ENCODE measurements at regions not wholly inside any gene's neighbourhood (a gene's known extent, or its start where the extent isn't known, plus 50 kb on each side); places are given as distances from the start of the nearest gene placed in this dataset.

DNA sequence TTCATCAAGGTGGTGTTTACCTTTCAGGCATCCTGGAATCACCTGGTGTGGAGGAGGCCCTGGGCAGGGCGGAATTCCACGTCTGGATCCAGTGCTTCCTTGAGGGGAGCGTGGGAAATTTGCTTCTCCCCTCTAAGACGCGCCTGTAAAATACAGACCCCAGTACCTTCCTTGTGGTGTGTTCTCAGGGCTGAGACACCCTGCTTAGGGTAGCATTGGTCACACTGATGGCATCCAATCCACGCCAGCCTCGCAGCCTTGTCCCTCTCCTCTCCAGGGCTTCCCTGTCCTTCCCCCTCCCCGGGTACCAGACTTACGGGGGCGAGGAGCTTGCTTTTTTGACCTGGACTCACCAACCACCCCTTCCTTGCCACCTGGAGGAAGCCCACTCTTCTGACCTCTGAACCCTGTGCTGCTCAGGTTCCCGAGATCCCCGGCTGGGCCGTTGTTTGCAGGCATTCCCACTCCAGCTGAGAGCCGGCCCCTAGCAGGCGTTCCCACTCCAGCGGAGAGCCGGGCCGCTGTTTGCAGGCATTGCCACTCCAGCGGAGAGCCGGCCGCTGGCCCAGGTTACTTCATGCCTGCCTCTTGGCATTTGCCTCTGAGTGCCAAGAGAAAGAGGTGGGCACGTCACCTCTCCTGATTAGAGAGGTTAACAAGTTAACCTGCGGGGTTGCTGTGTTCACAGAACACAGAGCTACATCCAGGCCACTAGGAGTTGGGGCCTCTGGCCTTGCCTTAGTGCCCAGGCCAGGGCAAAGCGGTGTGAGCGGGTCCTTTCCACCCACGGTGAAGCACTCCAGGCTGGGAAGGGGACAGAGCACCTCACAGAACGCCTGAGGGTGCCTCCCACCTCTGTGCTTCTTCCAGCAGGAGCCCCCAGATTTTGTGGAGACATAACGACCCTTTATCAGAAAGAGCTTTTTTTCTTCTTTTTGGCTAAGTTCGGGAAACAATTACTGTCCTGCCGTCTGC, 254.0 kb upstream of the PPP2R2D start:
- no peak for TF ChIP-seq CTCF (IDR thresholded peaks at IDR 0.05; ENCODE audit: low read length)
- TF ChIP-seq EZH2phosphoT487 (IDR thresholded peaks at IDR 0.05; ENCODE audit: low read length) = no peak
- no peak for TF ChIP-seq EZH2 (optimal IDR thresholded peaks at IDR 0.05; ENCODE audit: low read depth, low read length)

All from MM.1S (cell line).